GM13976 (cell line): ENCODE measurements at regions not wholly inside any gene's neighbourhood (a gene's known extent, or its start where the extent isn't known, plus 50 kb on each side); places are given as distances from the start of the nearest gene placed in this dataset.
"Not testable (repeated sequence)": the region's sequence is repeated elsewhere in the genome, so short reads cannot be mapped to it uniquely, and the experiment has no call there.

Experiments
- DNase-seq: peaks from one replicate; pipeline ENCODE4 v3.0.0; 2012; ENCODE audit warnings: low spot score
- in situ Hi-C: fragments of 300-500 bp; cut with MboI; formaldehyde crosslinking; loops from one replicate; pipeline ENCODE4 v1.12.0; 2022; ENCODE audit warnings: low sequenced_read_pairs, mixed read lengths, inconsistent platforms; ENCODE audit not compliant: unreplicated experiment
- TF ChIP-seq, protein P1 (sequence below): IDR thresholded peaks from 2 replicates; pipeline ENCODE4 v1.5.1; 2012; ENCODE audit warnings: borderline replicate concordance, mild to moderate bottlenecking; ENCODE audit not compliant: insufficient read depth; ENCODE audit errors: extremely low read depth, missing control alignments, control extremely low read depth

GRCh38 chr14:37869633-37870032, 274.2 kb downstream of the TTC6 start:
- in situ Hi-C loops: loop anchor here (25.0 kb wide), 1 partner anchor 632 kb away; no protein-coding TSS in a partner anchor
- DNase-seq: no peak
- TF ChIP-seq, protein P1, sequence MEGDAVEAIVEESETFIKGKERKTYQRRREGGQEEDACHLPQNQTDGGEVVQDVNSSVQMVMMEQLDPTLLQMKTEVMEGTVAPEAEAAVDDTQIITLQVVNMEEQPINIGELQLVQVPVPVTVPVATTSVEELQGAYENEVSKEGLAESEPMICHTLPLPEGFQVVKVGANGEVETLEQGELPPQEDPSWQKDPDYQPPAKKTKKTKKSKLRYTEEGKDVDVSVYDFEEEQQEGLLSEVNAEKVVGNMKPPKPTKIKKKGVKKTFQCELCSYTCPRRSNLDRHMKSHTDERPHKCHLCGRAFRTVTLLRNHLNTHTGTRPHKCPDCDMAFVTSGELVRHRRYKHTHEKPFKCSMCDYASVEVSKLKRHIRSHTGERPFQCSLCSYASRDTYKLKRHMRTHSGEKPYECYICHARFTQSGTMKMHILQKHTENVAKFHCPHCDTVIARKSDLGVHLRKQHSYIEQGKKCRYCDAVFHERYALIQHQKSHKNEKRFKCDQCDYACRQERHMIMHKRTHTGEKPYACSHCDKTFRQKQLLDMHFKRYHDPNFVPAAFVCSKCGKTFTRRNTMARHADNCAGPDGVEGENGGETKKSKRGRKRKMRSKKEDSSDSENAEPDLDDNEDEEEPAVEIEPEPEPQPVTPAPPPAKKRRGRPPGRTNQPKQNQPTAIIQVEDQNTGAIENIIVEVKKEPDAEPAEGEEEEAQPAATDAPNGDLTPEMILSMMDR: no peak

DNA sequence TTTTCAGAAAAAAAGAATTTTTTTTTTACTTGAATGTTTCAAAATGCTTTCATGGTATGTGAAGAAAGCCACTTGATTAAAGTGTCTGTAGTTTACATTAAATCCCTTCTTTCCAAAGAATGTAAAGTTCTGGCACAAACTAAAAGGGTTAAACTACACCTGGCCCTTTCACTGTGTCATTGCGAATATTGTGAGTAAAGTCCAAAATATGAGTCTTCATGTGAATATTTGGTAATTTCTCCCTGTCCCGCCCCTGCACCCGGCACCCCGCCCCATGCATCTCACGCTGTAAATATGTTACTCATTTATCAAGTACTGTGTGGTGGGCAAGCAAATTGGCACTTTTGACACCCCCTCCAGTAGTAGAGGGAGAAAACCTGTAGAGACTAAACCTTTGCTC, 274.7 kb downstream of the TTC6 start:
- TF ChIP-seq, protein P1: no peak
- in situ Hi-C loops: loop anchor here (25.0 kb wide), 1 partner anchor 633 kb away; no protein-coding TSS in a partner anchor
- no peak for DNase-seq

DNA sequence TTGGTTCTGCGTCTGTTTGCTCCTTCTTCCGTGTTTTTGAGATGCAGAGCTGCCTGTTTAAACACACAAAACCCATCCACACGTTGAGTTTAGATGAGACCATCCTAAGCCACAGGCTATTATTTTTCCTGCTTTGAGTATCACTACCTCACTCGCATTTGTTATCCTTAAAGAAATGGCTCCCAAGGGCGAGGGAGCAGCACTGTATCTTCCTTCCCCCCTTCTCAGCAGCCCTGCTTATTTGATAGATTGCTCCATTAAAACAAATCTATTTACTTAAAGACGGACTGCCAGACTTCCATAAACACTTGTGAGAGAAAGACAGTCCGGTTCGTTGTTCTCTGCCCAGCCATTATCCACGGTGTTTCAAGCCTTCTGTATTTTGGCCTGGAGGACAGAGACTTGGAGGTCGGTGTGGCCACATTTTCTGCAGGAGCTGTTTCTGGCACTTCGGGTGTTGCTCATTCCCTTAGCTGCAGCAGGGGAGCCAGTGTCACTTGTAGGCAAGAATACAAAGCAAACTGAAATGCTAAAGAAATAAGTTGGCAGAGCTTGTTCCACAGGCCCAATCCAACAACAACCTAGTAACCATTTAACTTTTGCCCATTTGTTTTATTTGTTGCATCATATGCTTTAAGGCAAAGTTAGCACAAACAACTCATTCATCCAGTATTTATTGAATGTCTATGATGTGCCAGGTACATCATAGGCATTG, 275.4 kb downstream of the TTC6 start:
- in situ Hi-C loops: loop anchor here (25.0 kb wide), 1 partner anchor 633 kb away; no protein-coding TSS in a partner anchor
- no peak for DNase-seq
- TF ChIP-seq, protein P1: no peak

GRCh38 chr14:37874065-37874428, 278.6 kb downstream of the TTC6 start:
- not testable (repeated sequence) for DNase-seq
- in situ Hi-C loops: loop anchor here (25.0 kb wide), 1 partner anchor 637 kb away; no protein-coding TSS in a partner anchor

GRCh38 chr14:37874429-37875109, 279.1 kb downstream of the TTC6 start:
- in situ Hi-C loops: loop anchor here (25.0 kb wide), 1 partner anchor 637 kb away; no protein-coding TSS in a partner anchor
- peak; percentile 52 for DNase-seq
- TF ChIP-seq, protein P1: peak; percentile 90

GRCh38 chr14:37888234-37888633, 292.8 kb downstream of the TTC6 start:
- no peak for DNase-seq
- in situ Hi-C loops: no loop called here
- TF ChIP-seq, protein P1: no peak

GRCh38 chr14:37889087-37889486, 293.7 kb downstream of the TTC6 start:
- no peak for DNase-seq
- in situ Hi-C loops: no loop called here

More at GRCh38 chr14:37889087-37889486, 293.7 kb downstream of the TTC6 start:
- TF ChIP-seq, protein P1: no peak
